SK-MEL-5 (cell line): ENCODE measurements at regions not wholly inside any gene's neighbourhood (a gene's known extent, or its start where the extent isn't known, plus 50 kb on each side); places are given as distances from the start of the nearest gene placed in this dataset.
"Not testable (repeated sequence)": the region's sequence is repeated elsewhere in the genome, so short reads cannot be mapped to it uniquely, and the experiment has no call there.

Experiments used
- DNase-seq: peaks from one replicate; pipeline ENCODE4 v3.0.0-alpha.2; 2016; ENCODE audit warnings: low read depth, low spot score
- in situ Hi-C: cut with HindIII; loops from 2 replicates; pipeline ENCODE4 v1.10.0; 2016; ENCODE audit warnings: low sequenced_read_pairs, high pct_unique_total_duplicates, low pct_unique_long_range_greater_than_20kb
- small RNA-seq, 2 experiments: library from RNA; depleted of rRNA; stranded (forward); fragments of <200 nt; gene quantifications; one replicate each; pipeline ENCODE3, GENCODE V24; 2014

DNA sequence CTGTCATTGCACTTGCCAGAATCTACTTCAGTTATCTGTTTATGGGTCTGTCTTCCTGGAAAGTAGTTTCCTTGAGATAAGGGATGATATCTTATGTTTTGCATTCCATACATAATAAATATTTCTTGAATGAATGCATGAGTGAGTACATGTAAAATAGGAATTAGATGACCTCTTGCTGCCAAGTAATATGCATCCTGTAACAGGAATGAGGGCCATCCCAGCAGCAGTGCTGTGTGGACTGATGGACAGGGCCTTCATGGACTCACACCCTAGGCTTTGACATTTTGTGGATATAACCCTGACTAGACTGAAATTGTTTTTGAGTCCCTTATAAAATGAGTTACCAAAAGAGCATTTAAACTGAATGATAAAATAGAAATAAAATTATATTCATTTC, 77.2 kb upstream of the NEIL3 start:
- DNase-seq: no peak
- in situ Hi-C loops: no loop called here

DNA sequence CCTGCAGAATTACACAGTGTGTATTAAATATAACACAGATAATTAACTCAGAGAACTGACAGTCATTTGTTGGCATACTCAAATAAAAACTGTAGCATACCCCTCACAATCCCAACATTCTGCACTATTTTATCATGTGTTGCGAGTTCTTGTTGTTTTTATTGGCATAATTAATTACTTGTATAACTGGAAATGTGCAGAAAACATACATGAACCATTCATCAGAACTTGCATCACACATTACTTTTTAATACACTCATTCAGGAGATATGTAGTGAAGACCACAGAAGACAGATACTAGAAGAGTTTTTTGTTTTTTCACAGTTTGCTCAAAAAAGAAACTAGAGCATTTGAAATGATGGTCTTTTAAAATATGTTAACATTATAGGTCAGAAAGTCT, 74.6 kb upstream of the NEIL3 start:
- in situ Hi-C loops: no loop called here
- DNase-seq: peak; percentile 11

DNA sequence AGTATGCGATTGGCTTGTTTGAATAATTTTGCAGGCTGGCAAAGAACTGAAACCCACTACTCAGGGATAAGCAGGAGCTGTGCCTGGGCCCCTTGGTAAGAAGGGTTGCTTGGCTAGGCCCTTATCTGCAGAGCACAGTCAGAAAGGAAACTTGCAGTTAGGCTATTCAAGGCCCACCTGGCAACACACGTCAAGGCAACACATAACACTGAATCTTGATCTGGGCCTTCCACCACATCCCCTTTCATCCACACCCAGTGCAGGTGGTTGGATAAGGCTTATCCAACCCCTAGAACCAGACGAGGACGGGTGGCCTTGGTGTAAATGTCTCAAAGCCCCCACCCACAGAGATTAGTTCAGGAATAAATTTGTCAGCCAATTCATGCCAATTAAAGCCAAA, 72.8 kb upstream of the NEIL3 start:
- in situ Hi-C loops: no loop called here
- no peak for DNase-seq

DNA sequence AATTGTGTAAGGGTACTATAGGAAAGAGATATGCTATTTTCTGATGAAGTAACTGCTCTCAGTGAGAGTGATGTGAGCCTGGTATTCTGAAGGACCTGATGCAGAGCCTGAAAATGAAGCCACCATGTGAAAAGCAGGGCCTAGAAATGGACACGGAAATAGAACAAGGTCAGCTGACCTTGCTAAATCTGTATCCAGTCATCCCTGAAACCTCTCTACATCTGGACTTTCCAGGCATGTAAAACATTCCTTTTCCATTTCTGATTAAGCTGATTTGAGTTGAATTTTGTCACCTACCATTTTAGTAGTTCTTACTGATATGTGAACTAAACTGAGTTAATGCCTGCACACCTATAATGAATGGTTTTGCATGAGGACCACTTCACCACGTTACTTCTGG, 72.4 kb upstream of the NEIL3 start:
- no peak for DNase-seq
- in situ Hi-C loops: no loop called here

DNA sequence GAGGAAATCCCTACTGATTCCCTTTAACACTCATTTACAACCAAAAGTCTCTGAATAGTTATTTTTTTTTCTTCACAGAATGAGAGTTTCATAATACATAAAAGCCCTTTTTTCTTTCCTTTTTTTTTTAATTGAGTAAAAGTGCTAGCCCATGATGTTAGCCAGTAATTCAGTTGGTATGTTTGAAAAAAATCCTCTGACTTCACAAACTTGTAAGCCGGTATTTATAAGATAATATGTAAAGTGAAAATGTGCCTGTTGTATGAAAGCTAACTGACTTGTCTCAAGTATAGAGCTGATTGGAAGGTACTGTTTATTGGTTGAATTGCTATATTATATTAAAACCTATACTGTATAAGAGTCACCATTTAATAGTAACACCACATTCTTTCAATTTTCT, 70.2 kb upstream of the NEIL3 start:
- in situ Hi-C loops: no loop called here
- no peak for DNase-seq

DNA sequence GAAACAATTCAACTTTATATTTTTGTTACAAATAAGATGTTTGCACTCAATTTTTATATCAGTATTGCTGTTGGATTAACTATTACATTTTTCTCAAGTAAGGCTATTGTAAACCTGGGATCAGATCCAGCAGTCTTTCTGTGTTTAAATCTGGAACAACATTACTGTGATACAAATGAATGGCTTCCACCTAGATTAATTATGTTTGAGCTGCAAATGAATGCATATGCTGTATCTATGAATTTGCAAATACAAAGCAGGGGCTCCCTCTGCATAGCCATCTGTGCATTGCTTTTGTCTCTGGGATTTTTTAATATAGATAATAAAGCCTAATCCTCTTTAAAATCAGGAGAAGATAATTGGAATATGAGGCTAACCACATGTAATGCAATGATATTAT, 69.8 kb upstream of the NEIL3 start:
- no peak for DNase-seq
- in situ Hi-C loops: no loop called here

DNA sequence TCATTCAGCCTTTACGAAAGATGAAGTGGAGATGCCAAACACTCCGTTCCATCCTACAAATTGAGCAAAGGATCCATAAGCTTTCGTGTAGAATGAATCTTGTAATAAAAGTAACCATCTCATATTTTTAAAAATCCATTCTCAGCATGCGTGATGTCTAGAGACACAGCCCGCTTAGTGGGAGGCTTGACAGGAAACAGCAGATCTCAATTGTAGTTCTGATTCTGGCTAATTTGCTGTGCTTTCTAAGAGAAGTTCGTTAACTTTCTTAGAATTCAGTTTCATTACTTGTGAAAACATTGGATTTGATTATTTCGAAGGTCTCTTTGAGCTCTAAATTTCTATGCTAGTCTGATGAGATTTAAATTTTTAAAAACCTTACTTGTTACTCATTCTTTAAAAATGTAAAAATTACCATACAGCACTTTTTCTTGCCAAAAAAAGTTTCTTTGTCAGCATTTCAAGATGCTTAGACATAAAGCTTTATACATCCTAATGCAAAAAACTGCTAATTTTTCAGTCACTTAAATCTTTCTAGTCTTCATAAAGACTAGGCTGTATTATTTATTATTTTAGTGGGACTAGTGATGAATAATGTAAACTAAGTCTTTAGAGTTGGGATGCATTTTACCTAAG, 66.9 kb upstream of the NEIL3 start:
- in situ Hi-C loops: no loop called here
- no peak for DNase-seq

DNA sequence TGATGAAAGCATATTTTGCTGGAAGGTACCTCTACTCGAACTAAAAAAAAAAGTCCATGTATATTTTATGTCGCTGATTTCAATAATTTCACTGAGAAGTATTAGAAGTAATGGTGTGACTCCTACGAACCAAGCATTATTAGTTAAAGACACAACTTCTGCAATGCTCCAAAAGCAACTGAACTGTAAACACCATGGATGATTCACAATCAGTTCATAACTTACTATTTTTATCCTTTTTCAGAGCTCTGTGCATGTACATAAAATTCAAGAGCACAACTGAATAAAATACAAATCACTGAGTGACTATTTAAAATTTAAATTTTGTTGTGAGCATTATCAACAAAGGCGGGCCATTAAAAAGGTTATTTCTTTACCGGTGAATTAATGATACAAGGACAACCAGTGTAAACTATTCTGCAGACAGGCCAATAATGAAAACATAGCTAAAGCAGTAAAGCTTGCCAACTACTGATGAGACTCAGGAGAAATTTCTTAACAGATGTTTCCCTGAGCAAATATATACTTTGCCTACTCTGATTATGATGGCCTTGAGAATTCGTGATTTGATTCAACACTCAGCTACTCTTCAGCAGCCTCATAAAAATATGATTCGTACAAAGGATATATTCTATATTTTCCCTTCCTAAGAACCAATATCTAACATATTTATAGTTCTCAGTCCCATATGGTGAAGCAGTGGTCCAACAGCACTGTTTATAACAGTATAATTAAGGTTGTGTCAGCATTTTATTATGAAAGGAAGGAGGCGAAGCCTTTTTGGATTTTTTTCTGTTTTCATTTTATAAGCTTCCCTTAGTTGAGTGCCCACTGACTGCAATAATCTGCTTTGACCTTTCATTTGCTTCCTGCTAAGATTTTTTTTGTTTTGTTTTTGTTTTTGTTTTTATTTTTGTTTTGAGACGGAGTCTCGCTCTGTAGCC, 62.8 kb upstream of the NEIL3 start:
- in situ Hi-C loops: no loop called here
- DNase-seq: no peak

DNA sequence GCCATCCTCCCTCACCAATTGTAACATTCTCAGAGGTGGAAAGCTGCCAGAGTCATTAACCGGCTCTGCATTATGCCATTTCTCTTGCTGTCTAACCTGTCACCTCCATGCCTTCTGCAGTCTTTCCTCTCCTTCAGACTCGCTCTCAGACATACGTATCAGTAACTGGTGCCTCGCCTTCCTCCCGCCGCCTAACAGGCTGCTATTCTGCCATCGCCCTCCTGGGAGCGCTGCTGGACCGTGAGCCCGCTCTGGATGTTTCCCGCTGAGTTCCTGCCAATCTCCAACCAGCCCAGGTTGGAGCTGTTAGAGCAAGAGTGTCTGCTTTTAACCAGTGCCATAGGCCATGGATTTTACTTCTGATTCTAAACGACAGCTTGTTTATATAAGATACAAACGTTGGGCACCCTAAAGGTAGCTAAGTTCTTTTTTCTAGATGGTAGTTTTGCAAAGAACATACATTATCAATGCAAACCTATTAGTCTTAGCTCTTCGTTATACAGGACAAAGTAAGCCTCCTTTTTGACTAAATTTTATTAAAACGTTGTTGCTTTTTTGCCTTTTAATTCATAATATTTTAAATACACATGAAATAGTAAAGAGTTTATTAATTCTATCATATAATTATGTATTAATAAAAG, 59.5 kb upstream of the NEIL3 start:
- in situ Hi-C loops: no loop called here

DNA sequence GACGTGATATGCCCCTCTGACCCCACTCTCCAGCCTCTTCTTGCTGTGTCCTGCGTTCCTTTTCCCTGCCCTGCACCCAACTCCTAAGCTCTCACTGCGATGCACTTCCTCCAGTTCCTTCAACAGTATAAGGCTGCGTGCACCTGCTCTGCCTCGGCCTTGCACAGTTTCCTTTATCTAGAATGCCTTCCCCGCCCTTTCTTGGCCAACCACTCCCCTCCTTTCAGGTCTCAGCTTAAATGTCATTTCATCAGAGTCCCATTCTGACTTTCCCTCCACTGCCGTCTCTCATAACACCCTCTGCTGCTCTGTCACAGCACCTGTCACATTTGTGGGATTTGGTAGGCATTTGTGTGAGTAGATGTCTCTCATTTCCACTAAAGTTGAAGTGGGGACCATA, 58.4 kb upstream of the NEIL3 start:
- no peak for DNase-seq
- in situ Hi-C loops: no loop called here

More for the DNA sequence above, 59.5 kb upstream of the NEIL3 start:
- DNase-seq: peak; percentile 80

DNA sequence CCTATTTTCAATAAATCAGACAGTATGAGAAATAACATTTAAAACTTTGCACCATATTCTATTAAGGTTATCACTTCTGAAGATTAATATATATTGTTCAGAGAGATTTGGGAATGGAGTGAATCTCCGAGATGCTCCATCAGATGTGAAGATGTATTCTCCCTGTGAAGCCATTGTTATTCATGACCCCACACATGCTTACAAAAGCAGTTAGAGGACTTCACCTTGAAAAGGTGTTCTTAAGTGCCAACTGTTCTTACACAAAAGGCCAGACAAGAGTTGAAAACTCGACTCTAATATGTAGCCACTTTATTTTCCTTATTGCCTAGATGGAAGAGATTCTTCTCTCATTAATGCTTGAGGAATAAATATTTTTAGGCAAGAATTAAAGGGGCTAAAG, 54.3 kb upstream of the NEIL3 start:
- DNase-seq: no peak
- in situ Hi-C loops: no loop called here

DNA sequence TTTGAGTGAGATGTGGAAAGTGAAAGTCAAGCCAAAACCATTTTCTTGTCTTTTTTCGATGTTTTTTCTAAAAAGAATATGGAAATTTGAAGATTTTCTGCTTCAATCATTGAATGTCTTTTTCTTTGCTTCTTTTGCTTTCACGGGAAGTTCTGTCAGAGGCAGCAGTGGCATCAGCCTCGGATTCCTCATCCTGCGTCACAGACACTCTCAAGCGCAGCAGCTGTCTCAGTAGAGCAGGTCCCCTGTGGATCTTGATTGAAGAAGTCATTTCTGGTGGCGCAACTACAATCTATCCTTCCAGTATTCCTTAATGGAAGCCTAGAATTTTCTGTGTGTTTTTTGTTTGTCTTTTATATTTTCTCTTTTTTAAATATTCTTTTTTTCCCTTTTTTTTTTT, 52.7 kb upstream of the NEIL3 start:
- in situ Hi-C loops: no loop called here
- DNase-seq: no peak

DNA sequence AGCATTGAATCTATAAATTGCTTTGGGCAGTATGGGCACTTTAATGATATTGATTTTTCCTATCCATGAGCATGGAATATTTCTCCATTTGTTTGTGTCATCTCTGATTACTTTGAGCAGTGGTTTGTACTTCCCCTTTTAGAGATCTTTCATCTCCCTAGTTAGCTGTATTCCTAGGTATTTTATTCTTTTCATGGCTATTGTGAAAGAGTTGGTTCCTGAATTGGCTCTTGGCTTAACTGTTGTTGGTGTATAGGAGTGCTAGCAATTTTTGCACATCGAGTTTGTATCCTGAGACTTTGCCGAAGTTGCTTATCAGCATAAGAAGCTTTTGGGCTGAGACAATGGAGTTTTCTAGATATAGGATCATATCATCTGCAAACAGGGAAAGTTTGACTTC, 50.2 kb upstream of the NEIL3 start:
- in situ Hi-C loops, DNase-seq: not testable (repeated sequence)

Small RNAs in the stretch of these regions (small RNA-seq; reads per million reads assigned to genes)
- 0 reads per million in 2 experiments for gene RN7SKP136
